ENCODE measurements at regions not wholly inside any gene's neighbourhood (a gene's known extent, or its start where the extent isn't known, plus 50 kb on each side); places are given as distances from the start of the nearest gene placed in this dataset.

DNA sequence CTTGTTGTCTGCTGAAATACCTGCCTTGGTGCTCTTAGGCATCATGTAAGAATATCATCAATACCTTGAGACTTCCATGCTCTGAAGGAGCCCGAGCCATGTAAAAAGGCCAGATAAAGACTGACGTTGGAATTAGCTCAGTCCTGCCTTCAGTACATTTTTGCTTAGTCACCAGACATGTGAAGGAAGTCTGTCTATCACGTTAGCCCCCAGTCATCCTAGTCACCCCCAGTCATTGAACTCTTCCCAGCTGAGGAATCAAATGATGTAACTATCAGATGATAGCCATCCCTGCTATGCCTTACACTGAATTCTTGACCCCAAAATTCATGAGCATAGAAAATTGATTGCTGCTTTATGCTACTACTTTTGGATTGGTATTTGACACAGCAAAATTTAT is 351.2 kb upstream of the SGO1 start:
- ATAC-seq (ENCODE audit: low read depth) (no peak), DNase-seq (no peak)
- Histone ChIP-seq H4K91ac (ENCODE audit: insufficient read depth, low read depth, low read length) (no peak overlapping the region), H4K20me1 (ENCODE audit: insufficient read depth, low read length) (no peaks in the 10 kb centered on the region), H3K36me3 (ENCODE audit: control insufficient read depth, insufficient read depth, low read length) (no peaks in the 10 kb centered on the region), H3K9me1 (ENCODE audit: insufficient read depth, low read length) (no peaks in the 10 kb centered on the region), H2BK15ac (ENCODE audit: low read depth, low read length) (no peak overlapping the region), H3K4me3 (ENCODE audit: insufficient read depth, low read depth, low read length) (no peak overlapping the region), H2AK5ac (ENCODE audit: low read depth, low read length) (no peak overlapping the region), H2AFZ (replicated peaks; ENCODE audit: low read length, poor library complexity) (no peak overlapping the region), H2AK9ac (replicated peaks; ENCODE audit: low read depth, low read length, poor library complexity) (no peak overlapping the region), H3K9me3 (ENCODE audit: control insufficient read depth, insufficient read depth, low read length) (no peaks in the 10 kb centered on the region; the same call in 1 of the 2 replicates), H2BK120ac (ENCODE audit: low read depth, low read length) (no peak overlapping the region), H3K14ac (replicated peaks; ENCODE audit: low read depth, low read length) (no peak overlapping the region), H2BK5ac (ENCODE audit: low read depth, low read length, poor library complexity, severe bottlenecking) (no peak overlapping the region), H3K9ac (ENCODE audit: low read depth, low read length) (no peak overlapping the region), H3K18ac (ENCODE audit: low read depth, low read length) (no peak overlapping the region), H3K4me2 (ENCODE audit: low read depth, low read length) (no peak overlapping the region), H4K5ac (ENCODE audit: low read depth, low read length) (no peak overlapping the region), H4K8ac (ENCODE audit: low read depth in 2 of 2, low read length in 2 of 2) (no peak overlapping the region), H3K4me1 (ENCODE audit: control insufficient read depth, insufficient read depth, low read length) (no peaks in the 10 kb centered on the region), H2BK20ac (ENCODE audit: low read depth, low read length) (no peak overlapping the region), H3K4ac (ENCODE audit: low read depth, low read length) (no peak overlapping the region), H3K23ac (ENCODE audit: low read depth, low read length) (no peak overlapping the region), H3K27ac (ENCODE audit: insufficient read depth, low read length) (no peak overlapping the region), H3K56ac (ENCODE audit: extremely low read depth, insufficient read depth, low read length) (no peak overlapping the region), H3K79me1 (ENCODE audit: low read depth in 1 of 2, low read length in 2 of 2) (no peaks in the 10 kb centered on the region), H3K27me3 (ENCODE audit: control insufficient read depth, insufficient read depth, low read length) (no peaks in the 10 kb centered on the region)
- BruUV-seq (replicated peaks) = no TSS peak
- ChIA-PET POLR2A (ENCODE audit: unreplicated experiment) (no interaction called here), CTCF (no interaction called here)
- intact Hi-C loops (cut with micrococcal nuclease) = no loop called here
- in situ Hi-C loops (cut with MboI; ENCODE audit: low sequenced_read_pairs) = no loop called here
- TF ChIP-seq CHD1 (IDR thresholded peaks at IDR 0.05; ENCODE audit: low read depth, low read length) = no peak
- no peak for TF ChIP-seq RFX5 (IDR thresholded peaks at IDR 0.05; ENCODE audit: low read depth, low read length)
- TF ChIP-seq NFE2L2 (IDR thresholded peaks at IDR 0.05; ENCODE audit: low read depth, low read length) = no peak
- TF ChIP-seq, protein P1, sequence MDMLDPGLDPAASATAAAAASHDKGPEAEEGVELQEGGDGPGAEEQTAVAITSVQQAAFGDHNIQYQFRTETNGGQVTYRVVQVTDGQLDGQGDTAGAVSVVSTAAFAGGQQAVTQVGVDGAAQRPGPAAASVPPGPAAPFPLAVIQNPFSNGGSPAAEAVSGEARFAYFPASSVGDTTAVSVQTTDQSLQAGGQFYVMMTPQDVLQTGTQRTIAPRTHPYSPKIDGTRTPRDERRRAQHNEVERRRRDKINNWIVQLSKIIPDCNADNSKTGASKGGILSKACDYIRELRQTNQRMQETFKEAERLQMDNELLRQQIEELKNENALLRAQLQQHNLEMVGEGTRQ (IDR thresholded peaks at IDR 0.05; ENCODE audit: low read depth, low read length) = no peak
- TF ChIP-seq BHLHE40 (IDR thresholded peaks at IDR 0.05; ENCODE audit: low read depth, low read length) = no peak
- no peak for TF ChIP-seq RAD21 (IDR thresholded peaks at IDR 0.05; ENCODE audit: low read length)
- no CpG with 5 or more reads among the region's 3 CpGs for WGBS, 2 experiments (ENCODE audit: extremely low coverage in 2 of 2, insufficient read length in 1 of 2)
- dilution Hi-C loops (cut with HindIII; ENCODE audit: low sequenced_read_pairs, unreplicated experiment) = no loop called here
